ENCODE measurements at regions not wholly inside any gene's neighbourhood (a gene's known extent, or its start where the extent isn't known, plus 50 kb on each side); places are given as distances from the start of the nearest gene placed in this dataset.
"Not testable (repeated sequence)": the region's sequence is repeated elsewhere in the genome, so short reads cannot be mapped to it uniquely, and the experiment has no call there.

DNA sequence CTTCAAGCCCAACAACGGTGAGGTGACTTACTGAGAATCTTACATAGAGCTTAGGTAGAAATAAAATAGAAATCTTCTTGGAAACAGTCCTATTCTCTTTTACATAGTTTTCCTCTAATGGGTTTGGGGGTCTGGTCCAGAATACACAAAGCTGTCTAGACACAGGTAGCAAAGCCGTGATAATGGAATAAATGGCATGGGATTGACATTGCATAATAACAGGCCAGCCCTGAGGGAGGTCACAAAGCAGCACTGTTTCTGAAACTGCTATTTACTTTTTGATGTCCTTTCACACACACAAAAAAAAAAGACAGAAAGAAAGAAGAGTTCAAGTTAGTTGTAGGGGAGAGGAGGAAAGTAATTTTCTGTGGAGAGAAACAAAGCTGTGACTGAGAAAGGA is 364.8 kb upstream of the SORCS1 start:
- H3K4me3 Mint-ChIP-seq, result no peak overlapping the region
- no peaks in the 10 kb centered on the region for H3K36me3 Mint-ChIP-seq
- H3K9me3 Mint-ChIP-seq, result peaks cover 5% of the 10 kb centered on the region
- H3K27ac Mint-ChIP-seq, result no peak overlapping the region
- H3K27me3 Mint-ChIP-seq, result no peaks in the 10 kb centered on the region
- no peaks in the 10 kb centered on the region for H3K4me1 Mint-ChIP-seq

DNA sequence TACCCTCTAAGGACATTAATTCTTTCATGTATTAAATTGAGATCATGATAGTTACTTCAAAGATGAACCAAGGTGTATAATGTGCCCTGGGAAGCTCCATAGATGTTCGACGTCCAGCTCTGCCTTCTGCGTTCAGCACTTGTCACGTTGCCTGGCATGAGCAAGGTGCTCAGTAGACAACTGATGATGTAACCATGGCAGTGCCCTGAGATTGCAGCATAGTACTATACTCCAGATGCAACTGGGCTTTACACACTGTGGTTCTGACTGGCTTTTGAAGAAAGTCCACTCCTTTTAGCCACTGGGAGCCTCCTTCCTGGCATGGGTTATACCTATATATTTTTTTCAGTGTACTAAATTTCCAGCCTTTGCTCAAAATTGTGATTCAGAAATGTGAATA is 355.8 kb upstream of the SORCS1 start:
- no peaks in the 10 kb centered on the region for H3K4me1 Mint-ChIP-seq
- H3K36me3 Mint-ChIP-seq, result no peaks in the 10 kb centered on the region
- H3K9me3 Mint-ChIP-seq, result peaks cover 5% of the 10 kb centered on the region
- H3K4me3 Mint-ChIP-seq, result no peak overlapping the region
- no peak overlapping the region for H3K27ac Mint-ChIP-seq
- H3K27me3 Mint-ChIP-seq, result no peaks in the 10 kb centered on the region

DNA sequence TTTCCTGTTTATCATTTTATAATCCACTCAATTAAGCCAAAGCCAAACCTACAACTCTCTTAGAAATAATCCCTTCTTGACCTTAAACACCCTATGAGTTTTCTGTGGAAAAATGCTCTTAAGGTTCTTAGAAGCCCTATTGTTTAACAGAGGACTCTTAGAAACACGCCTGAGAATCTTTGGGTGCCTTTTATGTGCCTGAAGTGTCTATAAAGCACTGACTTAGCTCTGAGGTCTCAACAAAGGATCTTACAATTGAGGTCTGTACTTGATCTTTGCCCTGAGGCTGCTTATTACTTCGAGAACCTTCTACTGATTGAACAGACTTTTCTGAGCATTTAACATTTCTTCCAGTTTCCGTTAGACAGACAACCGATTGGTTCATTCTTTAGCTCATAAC is 353.3 kb upstream of the SORCS1 start:
- no peaks in the 10 kb centered on the region for H3K4me1 Mint-ChIP-seq
- H3K27ac Mint-ChIP-seq, result no peak overlapping the region
- H3K27me3 Mint-ChIP-seq, result no peaks in the 10 kb centered on the region
- no peaks in the 10 kb centered on the region for H3K36me3 Mint-ChIP-seq
- no peak overlapping the region for H3K4me3 Mint-ChIP-seq
- H3K9me3 Mint-ChIP-seq, result peaks cover 9% of the 10 kb centered on the region

DNA sequence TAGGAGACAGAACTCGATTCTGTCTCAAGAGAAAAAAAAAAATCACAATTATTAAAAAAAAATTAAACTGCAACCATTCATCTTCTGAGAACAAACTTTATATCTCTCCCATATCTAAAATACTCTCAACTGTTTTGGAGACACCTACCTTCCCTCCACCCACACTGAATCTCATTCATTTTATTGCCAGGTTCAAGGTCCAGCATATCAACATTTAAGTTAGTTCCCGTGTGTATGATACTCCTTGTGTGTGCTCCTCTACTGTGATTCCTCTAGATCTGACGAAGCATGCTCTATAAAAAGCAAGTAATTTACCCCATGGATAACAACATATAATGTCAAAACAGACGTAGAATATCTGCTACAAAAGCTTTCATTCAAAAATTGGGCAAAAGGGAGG is 351.8 kb upstream of the SORCS1 start:
- Mint-ChIP-seq H3K27me3 (no peaks in the 10 kb centered on the region), H3K36me3 (no peaks in the 10 kb centered on the region), H3K4me1 (no peaks in the 10 kb centered on the region), H3K27ac (no peak overlapping the region), H3K4me3 (no peak overlapping the region), H3K9me3 (peaks cover 9% of the 10 kb centered on the region)

DNA sequence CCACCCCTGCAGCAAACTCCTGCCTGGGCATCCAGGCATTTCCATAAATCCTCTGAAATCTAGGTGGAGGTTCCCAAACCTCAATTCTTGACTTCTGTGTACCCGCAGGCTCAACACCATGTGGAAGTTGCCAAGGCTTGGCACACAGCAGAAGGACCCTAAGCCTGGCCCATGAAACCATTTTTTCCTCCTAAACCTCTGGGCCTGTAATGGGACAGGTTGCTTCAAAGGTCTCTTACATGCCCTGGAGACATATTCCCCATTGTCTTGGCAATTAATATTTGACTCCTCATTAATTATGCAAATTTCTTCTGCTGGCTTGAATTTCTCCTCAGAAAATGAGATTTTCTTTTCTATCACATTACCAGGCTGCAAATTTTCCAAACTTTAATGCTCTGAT is 339.5 kb upstream of the SORCS1 start:
- H3K4me3 Mint-ChIP-seq, H3K4me1 Mint-ChIP-seq, H3K9me3 Mint-ChIP-seq, H3K27me3 Mint-ChIP-seq, H3K27ac Mint-ChIP-seq, H3K36me3 Mint-ChIP-seq: not testable (repeated sequence)

DNA sequence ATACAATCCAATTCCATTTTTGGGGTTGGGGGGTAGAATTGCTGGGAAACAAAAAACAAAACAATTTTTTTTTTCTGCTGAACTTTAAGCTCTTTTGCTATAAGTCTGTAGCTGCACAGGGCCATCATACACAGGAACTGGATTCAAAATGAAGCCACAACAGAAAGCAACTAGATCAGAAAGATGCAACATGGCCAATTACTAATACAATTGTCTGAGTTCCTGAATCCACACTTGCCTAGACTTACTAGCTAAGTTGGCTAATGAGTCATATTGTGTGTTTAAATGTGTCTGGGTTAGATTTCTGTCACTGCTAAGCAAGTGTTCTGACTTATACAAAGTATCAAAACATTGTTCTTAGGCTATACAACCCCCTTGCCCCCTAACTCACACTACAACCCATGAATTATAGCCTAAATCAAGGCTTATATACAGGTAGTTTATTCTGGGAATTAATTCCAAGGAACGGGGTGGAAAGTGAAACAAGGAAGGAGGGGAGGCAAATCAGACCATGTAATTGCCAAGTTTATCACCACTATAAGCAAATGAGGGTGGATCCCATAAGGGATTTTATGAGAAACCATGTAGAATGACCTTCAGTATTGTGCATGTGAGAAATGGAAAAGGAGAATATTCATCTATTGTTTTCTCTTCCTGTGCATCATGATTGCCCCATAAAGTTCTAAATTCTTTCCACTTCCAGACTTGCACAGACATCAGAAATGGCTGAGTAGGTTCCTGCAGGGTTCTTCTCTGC is 337.9 kb upstream of the SORCS1 start:
- Mint-ChIP-seq H3K36me3 (no peaks in the 10 kb centered on the region), H3K9me3 (peaks cover 7% of the 10 kb centered on the region), H3K27ac (no peak overlapping the region), H3K4me3 (no peak overlapping the region), H3K4me1 (no peaks in the 10 kb centered on the region), H3K27me3 (no peaks in the 10 kb centered on the region)

DNA sequence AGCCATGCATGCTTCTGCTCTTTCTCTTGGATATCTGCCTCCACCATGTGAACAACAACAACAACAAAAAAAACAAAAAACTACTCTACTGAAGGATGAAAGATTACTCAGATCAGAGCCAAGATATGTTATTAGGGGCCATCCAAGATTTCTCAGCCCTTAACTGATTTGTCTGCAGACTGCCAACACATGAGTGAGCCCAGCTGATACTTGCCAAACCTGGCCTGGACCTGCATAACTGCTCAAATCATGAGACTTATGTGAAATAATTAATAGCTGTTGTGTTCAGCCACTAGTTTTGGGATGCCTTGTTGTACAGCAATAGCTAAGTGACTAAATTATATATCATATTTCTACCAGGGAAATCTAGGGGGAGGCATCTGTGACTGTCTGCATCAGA is 334.5 kb upstream of the SORCS1 start:
- Mint-ChIP-seq H3K27ac (no peak overlapping the region), H3K4me3 (no peak overlapping the region), H3K36me3 (no peaks in the 10 kb centered on the region), H3K9me3 (peaks cover 12% of the 10 kb centered on the region), H3K4me1 (no peaks in the 10 kb centered on the region), H3K27me3 (no peaks in the 10 kb centered on the region)

DNA sequence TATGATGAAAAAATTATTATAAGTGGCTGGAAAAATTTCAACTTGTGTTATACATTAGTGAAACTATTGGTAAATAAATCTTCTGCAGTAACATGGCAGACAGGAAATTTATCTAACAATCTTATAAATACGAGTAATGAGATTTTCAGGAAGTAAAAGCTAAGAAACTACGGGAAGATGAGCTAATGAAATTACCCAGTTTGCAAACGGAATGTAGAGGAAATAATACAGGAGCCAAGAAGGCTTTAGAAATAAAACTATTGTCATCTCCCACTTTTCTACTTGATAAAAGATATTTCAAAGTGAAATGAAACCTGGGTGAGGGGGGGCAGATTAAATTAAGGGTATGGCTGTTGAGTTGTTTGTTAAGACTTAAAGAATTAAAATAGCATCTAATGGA is 332.5 kb upstream of the SORCS1 start:
- Mint-ChIP-seq H3K9me3 (peaks cover 14% of the 10 kb centered on the region), H3K27me3 (no peaks in the 10 kb centered on the region), H3K4me3 (no peak overlapping the region), H3K4me1 (no peaks in the 10 kb centered on the region), H3K36me3 (no peaks in the 10 kb centered on the region), H3K27ac (no peak overlapping the region)

DNA sequence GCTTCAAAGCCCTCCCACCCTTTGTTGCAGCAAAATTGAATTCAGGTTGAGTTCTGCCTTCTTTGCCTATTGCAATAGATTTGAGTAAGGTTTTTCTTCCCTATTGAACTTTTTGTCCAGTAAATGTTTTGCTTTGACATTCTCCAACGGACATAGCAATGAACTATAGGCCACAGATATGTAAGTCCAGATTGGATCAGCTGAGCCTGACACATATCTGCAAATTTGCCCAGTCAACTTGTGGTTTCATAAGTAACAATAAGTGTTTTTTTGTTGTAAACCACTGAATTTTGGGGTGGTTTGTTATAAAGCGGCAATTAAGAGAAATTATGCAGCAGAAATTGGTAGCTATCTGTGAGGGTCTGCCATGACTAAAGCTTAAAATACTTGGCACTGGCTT is 332.1 kb upstream of the SORCS1 start:
- Mint-ChIP-seq H3K27ac (no peak overlapping the region), H3K27me3 (no peaks in the 10 kb centered on the region), H3K4me3 (no peak overlapping the region), H3K36me3 (no peaks in the 10 kb centered on the region), H3K9me3 (peaks cover 14% of the 10 kb centered on the region), H3K4me1 (no peaks in the 10 kb centered on the region)

DNA sequence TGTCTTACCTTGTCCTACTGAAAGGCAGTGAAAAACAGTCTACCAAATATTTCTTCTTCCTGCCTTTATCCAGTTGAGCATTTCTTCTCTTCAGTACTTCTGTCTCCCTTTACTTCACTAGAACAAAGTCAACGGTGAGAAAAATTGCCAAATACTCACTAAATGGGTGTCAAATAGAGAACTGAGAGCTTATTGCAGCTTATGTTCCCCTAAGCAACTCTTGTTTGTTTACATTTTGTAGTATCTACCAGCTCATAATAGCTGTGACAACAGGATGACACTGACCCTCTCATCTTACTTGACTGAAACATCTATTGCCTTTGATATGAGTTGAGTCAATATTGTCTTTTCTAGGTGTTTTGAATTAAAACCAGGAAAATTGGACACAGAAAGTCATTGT is 327.9 kb upstream of the SORCS1 start:
- Mint-ChIP-seq H3K27me3 (no peaks in the 10 kb centered on the region), H3K36me3 (no peaks in the 10 kb centered on the region), H3K4me3 (no peak overlapping the region)

DNA sequence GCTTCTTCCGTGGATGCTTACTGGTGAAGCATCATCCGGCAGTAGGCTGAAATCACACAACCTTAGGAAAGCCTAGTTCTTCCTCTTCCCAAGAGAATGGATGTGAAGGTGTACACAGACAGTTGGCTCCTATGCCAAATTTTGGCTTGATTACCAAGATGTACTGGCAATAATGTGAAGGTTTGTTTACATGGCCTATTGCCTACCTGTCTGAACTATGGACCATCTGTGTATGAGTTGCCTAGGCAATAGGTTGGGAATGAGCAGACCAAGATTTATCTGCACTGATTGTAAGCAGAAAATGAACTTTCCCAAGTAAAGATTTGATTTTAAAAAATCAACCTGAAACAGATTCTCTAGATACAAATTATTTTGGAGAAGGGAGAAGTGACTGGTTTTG is 325.9 kb upstream of the SORCS1 start:
- peaks cover 29% of the 10 kb centered on the region for H3K9me3 Mint-ChIP-seq
- no peak overlapping the region for H3K4me3 Mint-ChIP-seq
- H3K27ac Mint-ChIP-seq, result no peak overlapping the region
- H3K36me3 Mint-ChIP-seq, result no peaks in the 10 kb centered on the region
- H3K4me1 Mint-ChIP-seq, result no peaks in the 10 kb centered on the region
- H3K27me3 Mint-ChIP-seq, result no peaks in the 10 kb centered on the region

More for the DNA sequence above, 327.9 kb upstream of the SORCS1 start:
- Mint-ChIP-seq H3K4me1 (no peaks in the 10 kb centered on the region), H3K27ac (no peak overlapping the region), H3K9me3 (peaks cover 23% of the 10 kb centered on the region)

DNA sequence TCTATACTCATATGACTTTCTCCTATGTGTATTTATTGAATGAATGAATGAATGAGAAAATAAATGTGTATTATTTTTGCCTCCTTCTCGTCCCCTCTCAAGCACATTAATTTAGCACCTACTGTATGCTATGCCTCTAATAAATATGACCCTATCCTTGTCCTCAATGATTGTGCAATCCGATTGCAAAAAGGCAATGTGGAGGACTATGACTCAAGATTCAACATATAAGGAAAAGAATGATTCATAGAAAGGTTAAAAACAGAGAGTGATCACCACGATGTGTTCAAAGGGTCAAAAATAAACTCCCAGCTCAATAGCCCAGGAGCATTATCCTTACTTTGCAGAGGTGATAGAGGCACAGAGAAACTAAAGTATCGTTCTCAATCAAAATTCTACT is 322.8 kb upstream of the SORCS1 start:
- H3K36me3 Mint-ChIP-seq, result no peaks in the 10 kb centered on the region
- H3K4me1 Mint-ChIP-seq, result no peaks in the 10 kb centered on the region
- no peaks in the 10 kb centered on the region for H3K27me3 Mint-ChIP-seq
- H3K27ac Mint-ChIP-seq, result no peak overlapping the region
- H3K4me3 Mint-ChIP-seq, result no peak overlapping the region
- H3K9me3 Mint-ChIP-seq, result peaks cover 19% of the 10 kb centered on the region

DNA sequence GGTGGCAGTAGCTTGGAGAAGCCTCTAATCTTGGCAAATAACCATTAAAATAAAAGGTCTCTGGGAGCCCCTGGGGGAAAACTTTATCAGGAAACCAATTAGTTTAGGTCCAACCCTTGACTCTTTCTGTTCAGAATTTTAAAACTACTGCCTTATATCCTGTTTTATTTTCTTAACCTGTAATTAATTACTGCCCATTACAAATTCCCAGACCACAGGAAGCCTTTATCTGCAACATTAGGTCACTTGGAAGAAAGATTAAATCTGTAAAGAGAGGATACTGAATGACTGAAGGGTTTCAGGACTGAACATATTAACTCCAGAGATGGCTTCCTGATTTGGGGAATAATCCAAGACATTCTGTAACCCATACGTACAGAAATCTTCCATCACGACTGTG is 320.5 kb upstream of the SORCS1 start:
- Mint-ChIP-seq H3K9me3 (peaks cover 19% of the 10 kb centered on the region), H3K4me1 (no peaks in the 10 kb centered on the region), H3K36me3 (no peaks in the 10 kb centered on the region), H3K27me3 (no peaks in the 10 kb centered on the region), H3K27ac (no peak overlapping the region), H3K4me3 (no peak overlapping the region)

DNA sequence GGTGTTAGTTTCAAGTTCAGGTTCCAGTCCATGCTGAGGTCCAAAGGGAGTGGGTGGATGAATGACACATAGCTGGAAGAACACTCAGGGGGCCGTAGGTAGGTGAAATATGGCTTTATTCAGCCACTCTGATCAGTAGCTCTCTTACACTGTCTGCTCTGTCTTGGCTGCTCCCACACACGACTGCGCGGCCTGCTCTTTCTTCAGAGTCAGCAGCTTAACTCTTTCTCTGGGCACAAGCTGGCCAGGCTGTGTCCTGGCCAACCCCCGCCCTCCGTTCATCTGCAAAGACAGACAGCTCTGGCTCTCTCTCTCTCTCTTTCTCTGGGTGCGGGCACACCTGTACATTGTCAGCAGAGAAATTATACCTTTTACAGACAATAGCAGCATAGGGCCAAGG is 317.4 kb upstream of the SORCS1 start:
- peaks cover 9% of the 10 kb centered on the region for H3K9me3 Mint-ChIP-seq
- H3K27ac Mint-ChIP-seq, result no peak overlapping the region
- H3K27me3 Mint-ChIP-seq, result no peaks in the 10 kb centered on the region
- H3K4me1 Mint-ChIP-seq, result no peaks in the 10 kb centered on the region
- H3K4me3 Mint-ChIP-seq, result no peak overlapping the region
- H3K36me3 Mint-ChIP-seq, result no peaks in the 10 kb centered on the region

DNA sequence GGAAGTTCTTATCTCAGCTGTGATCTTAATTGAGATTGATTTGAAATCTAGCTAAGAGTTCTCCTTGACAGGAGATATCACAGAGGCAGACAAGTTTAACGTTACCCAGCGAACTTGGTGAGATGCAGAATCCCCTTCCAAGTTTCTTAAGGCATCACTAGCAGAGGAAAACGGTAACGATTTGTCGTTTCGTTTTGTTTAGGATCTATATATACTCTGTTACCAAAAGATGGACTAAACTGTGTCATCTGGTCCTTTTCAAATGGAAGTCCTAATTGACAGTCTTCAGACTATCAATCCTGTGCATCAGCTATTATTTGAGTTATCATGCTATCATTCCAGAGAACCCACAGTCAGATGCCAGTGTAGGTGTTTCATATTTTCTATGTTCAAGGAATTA is 316.7 kb upstream of the SORCS1 start:
- Mint-ChIP-seq H3K4me3 (no peak overlapping the region), H3K36me3 (no peaks in the 10 kb centered on the region), H3K27ac (no peak overlapping the region), H3K9me3 (peaks cover 9% of the 10 kb centered on the region), H3K4me1 (no peaks in the 10 kb centered on the region), H3K27me3 (no peaks in the 10 kb centered on the region)

DNA sequence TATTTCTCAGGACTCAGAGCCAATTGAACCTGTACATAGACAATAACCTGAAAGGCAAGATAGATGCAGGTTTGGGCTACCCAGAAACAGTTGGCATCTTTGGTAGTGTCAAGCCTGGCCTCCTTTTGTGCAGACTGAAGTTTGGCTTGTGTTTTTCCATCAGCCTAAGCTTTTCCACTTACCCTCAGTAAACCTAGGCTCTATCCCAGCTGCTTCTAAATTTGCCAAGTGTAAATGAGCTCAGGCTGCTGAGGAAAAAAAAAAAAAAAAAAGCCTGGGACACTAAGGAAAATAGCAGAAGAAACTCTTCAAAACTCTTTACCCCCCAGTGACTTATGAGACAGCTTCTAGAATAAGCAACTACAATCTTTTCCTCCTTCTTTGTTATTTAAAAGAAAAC is 316.3 kb upstream of the SORCS1 start:
- Mint-ChIP-seq H3K27me3 (no peaks in the 10 kb centered on the region), H3K27ac (no peak overlapping the region), H3K36me3 (no peaks in the 10 kb centered on the region), H3K4me1 (no peaks in the 10 kb centered on the region), H3K9me3 (peaks cover 9% of the 10 kb centered on the region), H3K4me3 (no peak overlapping the region)

DNA sequence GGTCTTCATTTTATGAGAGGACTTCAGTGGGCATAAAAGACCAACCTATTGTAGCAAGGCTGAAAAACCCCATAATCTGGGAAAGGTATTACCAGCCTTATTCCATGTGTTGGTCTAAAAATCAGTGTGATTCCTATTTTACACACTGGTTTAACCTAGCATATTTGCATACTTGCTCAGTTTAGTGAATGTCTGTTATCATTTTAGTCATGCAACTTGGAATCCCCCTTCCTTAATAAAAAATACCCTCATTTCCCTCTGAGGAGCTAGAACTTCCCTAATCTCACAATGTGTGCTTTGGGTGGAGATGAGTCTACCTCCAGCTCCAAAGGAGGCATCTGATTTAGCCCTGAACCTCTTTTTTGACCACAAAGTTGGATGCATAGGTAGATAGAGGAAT is 312.8 kb upstream of the SORCS1 start:
- no peak overlapping the region for H3K27ac Mint-ChIP-seq
- H3K9me3 Mint-ChIP-seq, result peaks cover 11% of the 10 kb centered on the region
- no peaks in the 10 kb centered on the region for H3K36me3 Mint-ChIP-seq
- no peak overlapping the region for H3K4me3 Mint-ChIP-seq
- H3K27me3 Mint-ChIP-seq, result no peaks in the 10 kb centered on the region
- H3K4me1 Mint-ChIP-seq, result no peaks in the 10 kb centered on the region

All from activated naive CD4-positive, alpha-beta T cell treated with anti-CD3 and anti-CD28 coated beads, Interleukin-2, amount 50 U/mL, for 24 hours (primary cell).